ENCODE measurements at regions not wholly inside any gene's neighbourhood (a gene's known extent, or its start where the extent isn't known, plus 50 kb on each side); places are given as distances from the start of the nearest gene placed in this dataset.
"Not testable (repeated sequence)": the region's sequence is repeated elsewhere in the genome, so short reads cannot be mapped to it uniquely, and the experiment has no call there.

GRCh38 chr2:118464546-118465265 lies 376.4 kb downstream of the INSIG2 start:
- DNase-seq (ENCODE audit: low read depth), result no peak

- DNase-seq (ENCODE audit: low read depth), result no peak
Observed at GRCh38 chr2:118464046-118464445, 375.8 kb downstream of the INSIG2 start.

GRCh38 chr2:118460425-118460824 lies 372.2 kb downstream of the INSIG2 start:
- no peak for DNase-seq (ENCODE audit: low read depth)

GRCh38 chr2:118459426-118459825 lies 371.2 kb downstream of the INSIG2 start:
- DNase-seq (ENCODE audit: low read depth), result no peak

- no peak for DNase-seq (ENCODE audit: low read depth)
Observed at GRCh38 chr2:118457951-118458350, 369.7 kb downstream of the INSIG2 start.

GRCh38 chr2:118449401-118449800 lies 361.1 kb downstream of the INSIG2 start:
- no peak for DNase-seq (ENCODE audit: low read depth)

- no peak for DNase-seq (ENCODE audit: low read depth)
Observed at GRCh38 chr2:118443596-118443995, 355.3 kb downstream of the INSIG2 start.

- no peak for DNase-seq (ENCODE audit: low read depth)
Observed at GRCh38 chr2:118442996-118443553, 354.8 kb downstream of the INSIG2 start.

- DNase-seq (ENCODE audit: low read depth), result no peak
Observed at GRCh38 chr2:118442046-118442445, 353.8 kb downstream of the INSIG2 start.

GRCh38 chr2:118440404-118441098 lies 352.3 kb downstream of the INSIG2 start:
- no peak for DNase-seq (ENCODE audit: low read depth)

GRCh38 chr2:118437501-118437900 lies 349.2 kb downstream of the INSIG2 start:
- DNase-seq (ENCODE audit: low read depth), result no peak

- no peak for DNase-seq (ENCODE audit: low read depth)
Observed at GRCh38 chr2:118431997-118432396, 343.7 kb downstream of the INSIG2 start.

- DNase-seq (ENCODE audit: low read depth), result no peak
Observed at GRCh38 chr2:118431586-118431985, 343.3 kb downstream of the INSIG2 start.

GRCh38 chr2:118431165-118431517 lies 342.9 kb downstream of the INSIG2 start:
- DNase-seq (ENCODE audit: low read depth), result no peak

GRCh38 chr2:118430510-118431164 lies 342.4 kb downstream of the INSIG2 start:
- no peak for DNase-seq (ENCODE audit: low read depth)

- no peak for DNase-seq (ENCODE audit: low read depth)
Observed at GRCh38 chr2:118425191-118425590, 336.9 kb downstream of the INSIG2 start.

- no peak for DNase-seq (ENCODE audit: low read depth)
Observed at GRCh38 chr2:118423776-118424175, 335.5 kb downstream of the INSIG2 start.

GRCh38 chr2:118421648-118422047 lies 333.4 kb downstream of the INSIG2 start:
- DNase-seq (ENCODE audit: low read depth), result no peak

GRCh38 chr2:118417406-118418120 lies 329.3 kb downstream of the INSIG2 start:
- DNase-seq (ENCODE audit: low read depth), result no peak

- not testable (repeated sequence) for DNase-seq (ENCODE audit: low read depth)
Observed at GRCh38 chr2:118415186-118415585, 326.9 kb downstream of the INSIG2 start.

GRCh38 chr2:118403658-118404451 lies 315.6 kb downstream of the INSIG2 start:
- DNase-seq (ENCODE audit: low read depth), result no peak
